Glutamatergic neuron (in vitro differentiated cells): ENCODE measurements at regions not wholly inside any gene's neighbourhood (a gene's known extent, or its start where the extent isn't known, plus 50 kb on each side); places are given as distances from the start of the nearest gene placed in this dataset.

Experiments used
- DNase-seq: peaks from one replicate; pipeline ENCODE4 v3.0.0; 2022
- H3K27ac Mint-ChIP-seq: one replicate; pipeline ENCODE4 v1.8.0; 2020; ENCODE audit warnings: mild to moderate bottlenecking, mixed read lengths, inconsistent platforms; ENCODE audit not compliant: unreplicated experiment
- H3K27me3 Mint-ChIP-seq: one replicate; pipeline ENCODE4 v1.8.0; 2020; ENCODE audit warnings: mild to moderate bottlenecking, moderate library complexity, mixed read lengths, inconsistent platforms; ENCODE audit not compliant: unreplicated experiment
- H3K36me3 Mint-ChIP-seq: one replicate; pipeline ENCODE4 v1.8.0; 2020; ENCODE audit warnings: mild to moderate bottlenecking, mixed read lengths, inconsistent platforms; ENCODE audit not compliant: unreplicated experiment
- H3K4me1 Mint-ChIP-seq: one replicate; pipeline ENCODE4 v1.8.0; 2020; ENCODE audit warnings: mild to moderate bottlenecking, low read depth, mixed read lengths, inconsistent platforms; ENCODE audit not compliant: unreplicated experiment
- H3K4me3 Mint-ChIP-seq: one replicate; pipeline ENCODE4 v1.8.0; 2020; ENCODE audit warnings: mild to moderate bottlenecking, mixed read lengths, inconsistent platforms; ENCODE audit not compliant: unreplicated experiment
- H3K9me3 Mint-ChIP-seq: one replicate; pipeline ENCODE4 v1.8.0; 2020; ENCODE audit warnings: mild to moderate bottlenecking, moderate library complexity, mixed read lengths, inconsistent platforms; ENCODE audit not compliant: unreplicated experiment
- TF ChIP-seq, protein P1 (sequence below): fragments of 200-600 bp; sonication (generic); IDR thresholded peaks from one replicate; pipeline ENCODE4 v1.5.0; 2021; ENCODE audit not compliant: partially characterized antibody, unreplicated experiment

DNA sequence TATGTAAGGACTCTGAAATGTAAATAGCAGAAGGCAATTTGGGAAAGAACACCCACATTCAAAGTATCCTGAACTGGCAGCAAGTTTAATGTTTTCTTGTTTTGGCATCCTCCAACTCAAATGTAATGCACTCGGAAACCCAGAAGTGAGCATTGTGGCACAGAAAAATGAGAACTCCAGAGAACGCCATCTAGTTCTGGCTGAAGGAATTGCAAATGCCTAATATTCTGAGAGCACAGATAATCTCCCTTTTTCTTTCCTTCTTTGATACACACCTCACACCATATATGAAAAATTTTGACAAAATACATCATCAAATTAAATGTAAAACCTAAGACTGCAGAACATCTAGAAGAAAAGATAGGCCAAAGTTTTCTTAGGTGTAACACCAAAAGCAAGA lies 52.1 kb downstream of the PWWP3B start:
- H3K27me3 Mint-ChIP-seq, result no peaks in the 10 kb centered on the region
- DNase-seq, result no peak
- TF ChIP-seq, protein P1, sequence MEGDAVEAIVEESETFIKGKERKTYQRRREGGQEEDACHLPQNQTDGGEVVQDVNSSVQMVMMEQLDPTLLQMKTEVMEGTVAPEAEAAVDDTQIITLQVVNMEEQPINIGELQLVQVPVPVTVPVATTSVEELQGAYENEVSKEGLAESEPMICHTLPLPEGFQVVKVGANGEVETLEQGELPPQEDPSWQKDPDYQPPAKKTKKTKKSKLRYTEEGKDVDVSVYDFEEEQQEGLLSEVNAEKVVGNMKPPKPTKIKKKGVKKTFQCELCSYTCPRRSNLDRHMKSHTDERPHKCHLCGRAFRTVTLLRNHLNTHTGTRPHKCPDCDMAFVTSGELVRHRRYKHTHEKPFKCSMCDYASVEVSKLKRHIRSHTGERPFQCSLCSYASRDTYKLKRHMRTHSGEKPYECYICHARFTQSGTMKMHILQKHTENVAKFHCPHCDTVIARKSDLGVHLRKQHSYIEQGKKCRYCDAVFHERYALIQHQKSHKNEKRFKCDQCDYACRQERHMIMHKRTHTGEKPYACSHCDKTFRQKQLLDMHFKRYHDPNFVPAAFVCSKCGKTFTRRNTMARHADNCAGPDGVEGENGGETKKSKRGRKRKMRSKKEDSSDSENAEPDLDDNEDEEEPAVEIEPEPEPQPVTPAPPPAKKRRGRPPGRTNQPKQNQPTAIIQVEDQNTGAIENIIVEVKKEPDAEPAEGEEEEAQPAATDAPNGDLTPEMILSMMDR, result no peak
- no peaks in the 10 kb centered on the region for H3K9me3 Mint-ChIP-seq
- H3K4me1 Mint-ChIP-seq, result no peaks in the 10 kb centered on the region
- no peaks in the 10 kb centered on the region for H3K36me3 Mint-ChIP-seq
- no peak overlapping the region for H3K4me3 Mint-ChIP-seq
- H3K27ac Mint-ChIP-seq, result no peak overlapping the region

DNA sequence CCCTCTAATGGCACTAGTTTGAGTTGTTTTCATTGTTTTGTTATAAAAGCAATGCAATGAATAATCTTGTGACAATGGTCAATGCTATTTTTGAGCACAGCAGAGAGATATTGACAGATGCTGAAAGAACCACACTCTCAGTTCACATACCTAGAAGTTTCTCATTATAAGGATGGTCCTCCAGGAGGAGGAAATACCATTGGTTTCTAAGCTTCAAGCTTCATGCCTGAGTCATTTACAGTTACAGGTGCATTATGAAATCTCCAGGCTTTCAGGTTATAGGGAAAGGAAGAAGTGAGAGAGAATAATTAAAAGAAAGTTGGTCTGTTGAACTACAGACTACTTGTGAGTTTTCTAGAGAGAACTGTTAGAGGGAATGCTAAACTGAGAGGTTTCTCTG lies 75.3 kb downstream of the PWWP3B start:
- TF ChIP-seq, protein P1, result no peak
- no peaks in the 10 kb centered on the region for H3K9me3 Mint-ChIP-seq
- H3K36me3 Mint-ChIP-seq, result no peaks in the 10 kb centered on the region
- H3K27me3 Mint-ChIP-seq, result no peaks in the 10 kb centered on the region
- no peak overlapping the region for H3K4me3 Mint-ChIP-seq
- no peaks in the 10 kb centered on the region for H3K4me1 Mint-ChIP-seq
- DNase-seq, result no peak
- no peak overlapping the region for H3K27ac Mint-ChIP-seq

DNA sequence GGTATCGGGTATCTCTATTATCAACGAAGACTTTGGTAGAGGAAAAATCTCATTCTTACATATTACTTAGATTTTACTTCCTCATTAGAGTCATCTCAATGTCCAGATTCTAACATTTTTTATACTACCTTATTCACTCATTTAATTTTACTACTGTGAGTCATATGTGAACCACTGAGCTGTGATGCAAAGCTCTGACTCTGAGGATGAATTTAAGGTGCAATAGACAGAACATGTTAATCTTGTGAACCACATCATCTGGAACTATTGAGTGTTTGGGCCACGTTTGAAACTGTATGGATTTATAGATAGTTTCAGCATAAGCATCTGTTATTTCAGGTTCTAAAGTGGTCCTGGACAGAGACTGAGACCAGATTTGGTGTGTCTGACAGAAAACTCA lies 78.4 kb downstream of the PWWP3B start:
- DNase-seq, result no peak

DNA sequence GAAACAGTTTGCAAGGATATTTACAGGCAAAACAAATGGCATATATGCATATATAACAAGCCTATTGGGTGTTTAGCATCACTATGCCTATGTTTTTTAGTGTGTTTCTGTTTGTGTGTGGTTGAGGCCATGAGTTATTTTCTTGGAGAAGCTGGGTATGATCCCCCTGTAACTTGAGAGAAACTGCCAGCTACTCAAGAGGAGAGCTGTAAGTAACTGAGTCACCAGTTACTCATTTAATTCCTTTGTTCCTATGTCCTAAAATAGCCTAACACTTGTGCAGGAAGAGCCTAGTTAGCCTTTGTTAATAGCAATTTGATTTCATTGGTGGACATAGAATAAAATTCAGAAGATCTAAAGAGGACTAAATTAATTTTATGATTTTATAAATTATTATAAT lies 79.1 kb downstream of the PWWP3B start:
- no peak overlapping the region for H3K4me3 Mint-ChIP-seq
- DNase-seq, result no peak
- H3K27me3 Mint-ChIP-seq, result no peaks in the 10 kb centered on the region
- no peak overlapping the region for H3K27ac Mint-ChIP-seq
- H3K36me3 Mint-ChIP-seq, result no peaks in the 10 kb centered on the region
- TF ChIP-seq, protein P1, result no peak
- no peaks in the 10 kb centered on the region for H3K4me1 Mint-ChIP-seq
- H3K9me3 Mint-ChIP-seq, result no peaks in the 10 kb centered on the region

More for the DNA sequence above, 78.4 kb downstream of the PWWP3B start:
- no peaks in the 10 kb centered on the region for H3K36me3 Mint-ChIP-seq
- H3K4me3 Mint-ChIP-seq, result no peak overlapping the region
- H3K27ac Mint-ChIP-seq, result no peak overlapping the region
- TF ChIP-seq, protein P1, result no peak
- H3K9me3 Mint-ChIP-seq, result no peaks in the 10 kb centered on the region
- H3K4me1 Mint-ChIP-seq, result no peaks in the 10 kb centered on the region
- no peaks in the 10 kb centered on the region for H3K27me3 Mint-ChIP-seq

DNA sequence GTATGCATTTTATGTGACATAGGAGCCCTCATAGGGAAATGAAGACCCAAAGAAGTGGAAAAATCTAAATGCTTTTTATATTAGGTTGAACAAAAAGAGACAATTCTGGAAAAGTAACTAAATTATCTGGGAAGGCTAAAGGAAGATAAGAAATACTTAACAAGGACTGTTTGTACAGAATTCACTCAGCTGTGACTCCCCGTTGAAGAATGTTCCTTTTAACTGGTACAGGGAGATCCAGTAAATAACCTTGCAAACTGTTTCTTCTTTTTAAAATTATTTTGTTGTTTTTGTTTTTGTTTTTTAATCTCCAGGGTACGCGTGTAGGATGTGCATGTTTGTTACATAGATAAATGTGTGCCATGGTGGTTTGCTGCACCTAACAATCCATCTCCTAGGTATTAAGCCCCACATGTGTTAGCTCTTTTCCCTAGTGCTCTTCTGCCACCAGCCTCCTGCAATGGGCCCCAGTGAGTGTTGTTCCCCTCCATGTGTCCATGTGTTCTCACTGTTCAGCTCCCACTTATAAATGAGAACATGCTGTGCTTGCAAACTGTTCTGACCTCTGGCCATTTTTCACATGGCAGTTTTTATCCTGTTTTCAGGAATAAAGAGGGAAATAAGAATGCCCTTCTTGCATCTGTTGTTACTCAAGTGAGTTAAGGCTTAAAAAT lies 81.7 kb downstream of the PWWP3B start:
- Mint-ChIP-seq H3K36me3 (no peaks in the 10 kb centered on the region), H3K4me3 (no peak overlapping the region), H3K9me3 (no peaks in the 10 kb centered on the region), H3K27ac (no peak overlapping the region), H3K27me3 (no peaks in the 10 kb centered on the region), H3K4me1 (no peaks in the 10 kb centered on the region)
- TF ChIP-seq, protein P1, result no peak
- no peak for DNase-seq
